ENCODE measurements at regions not wholly inside any gene's neighbourhood (a gene's known extent, or its start where the extent isn't known, plus 50 kb on each side); places are given as distances from the start of the nearest gene placed in this dataset.

DNA sequence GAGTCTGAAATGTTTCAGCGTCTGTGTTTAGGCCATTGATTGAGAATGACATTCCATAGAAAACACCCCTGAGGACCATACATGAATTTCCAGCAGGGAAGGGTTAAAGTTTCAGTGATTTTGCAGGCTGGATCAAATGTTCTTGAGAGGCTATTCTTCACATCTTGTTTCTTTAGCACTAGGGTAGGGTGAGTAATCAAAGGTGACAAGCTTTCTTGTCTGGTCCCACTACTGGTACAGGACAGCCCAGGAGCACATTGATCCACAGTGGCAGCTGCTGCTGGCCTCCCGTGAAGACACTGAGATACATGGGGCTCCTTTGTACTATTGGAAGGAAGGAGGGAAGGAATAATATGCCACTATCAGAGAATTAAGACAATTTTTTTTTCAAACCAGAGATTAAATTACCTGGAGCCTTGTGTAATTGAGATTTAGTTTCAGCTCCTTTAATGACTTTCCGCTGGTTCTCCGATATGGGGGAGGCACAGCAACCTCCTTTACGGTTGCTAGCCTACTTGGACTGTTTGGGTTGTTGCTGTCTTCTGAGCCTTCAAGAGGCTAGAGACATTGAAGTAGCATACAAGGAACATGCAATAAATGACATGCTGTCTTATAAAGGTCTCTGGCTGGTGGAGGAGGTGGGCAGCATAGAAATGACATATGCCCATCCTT, 368.9 kb downstream of the SOX11 start:
- Histone ChIP-seq H3K27ac (ENCODE audit: low read depth, low read length) (no peak overlapping the region), H3K4me2 (ENCODE audit: insufficient read depth in 1 of 2, low read depth in 2 of 2, low read length in 2 of 2) (no peak overlapping the region), H2BK15ac (ENCODE audit: low read length) (no peak overlapping the region), H2BK20ac (ENCODE audit: low read length) (no peak overlapping the region), H3K79me2 (ENCODE audit: control insufficient read depth in 1 of 2, insufficient read depth in 2 of 2, low read length in 2 of 2) (no peaks in the 10 kb centered on the region), H3K9ac (replicated peaks in 1 of 4; ENCODE audit: extremely low read depth in 1 of 4, low read depth in 3 of 4, low read length in 3 of 4) (no peak overlapping the region), H3K18ac (ENCODE audit: extremely low read depth, low read length) (no peak overlapping the region), H4K8ac (ENCODE audit: extremely low read depth, insufficient read depth, low read length) (no peak overlapping the region), H3K56ac (replicated peaks; ENCODE audit: insufficient read length, low read depth, low read length) (no peak overlapping the region), H2BK12ac (ENCODE audit: low read depth, low read length) (no peak overlapping the region), H4K5ac (ENCODE audit: insufficient read length, low read depth, low read length) (no peak overlapping the region), H3K36me3 (ENCODE audit: control insufficient read depth in 2 of 4, insufficient read depth in 4 of 4, low read length in 3 of 4) (no peaks in the 10 kb centered on the region), H2BK120ac (replicated peaks; ENCODE audit: low read depth, low read length) (no peak overlapping the region), H2AFZ (ENCODE audit: low read length) (no peak overlapping the region), H4K91ac (replicated peaks; ENCODE audit: insufficient read length, low read length) (no peak overlapping the region), H3K23me2 (ENCODE audit: low read depth, low read length) (no peaks in the 10 kb centered on the region; the same call in 1 of the 2 replicates), H3K4me1 (replicated peaks in 1 of 4; ENCODE audit: control insufficient read depth in 3 of 4, insufficient read depth in 4 of 4, low read length in 3 of 4) (peaks cover 0 to 5% (median 0%) of the 10 kb centered on the region in 4 experiments; a peak in 2 of 7 replicates), H3K4me3 (ENCODE audit: extremely low read depth in 1 of 4, insufficient read depth in 2 of 4, low read depth in 3 of 4, low read length in 4 of 4) (no peak overlapping the region), H4K20me1 (replicated peaks in 1 of 2; ENCODE audit: control insufficient read depth in 1 of 2, insufficient read depth in 2 of 2, low read length in 2 of 2) (no peaks in the 10 kb centered on the region), H3K23ac (ENCODE audit: insufficient read length) (no peak overlapping the region), H2AK5ac (ENCODE audit: low read depth, low read length) (no peak overlapping the region), H3K79me1 (ENCODE audit: low read depth, low read length) (no peaks in the 10 kb centered on the region), H3K9me3 (ENCODE audit: insufficient read depth in 2 of 2, low read depth in 1 of 2, low read length in 1 of 2) (no peaks in the 10 kb centered on the region), H2BK5ac (ENCODE audit: low read depth, low read length) (no peak overlapping the region), H3K27me3 (replicated peaks in 1 of 4; ENCODE audit: control insufficient read depth in 3 of 4, extremely low read depth in 1 of 4, insufficient read depth in 3 of 4, low read length in 3 of 4) (no peaks in the 10 kb centered on the region; a peak in 1 of 7 replicates), H3K4ac (replicated peaks; ENCODE audit: insufficient read length, low read depth, low read length) (no peak overlapping the region), H3K14ac (ENCODE audit: insufficient read length) (no peak overlapping the region)
- ChIA-PET POLR2A (ENCODE audit: partially characterized antibody) (no interaction called here), CTCF (ENCODE audit: partially characterized antibody) (interaction anchor here (0.9 to 1.1 kb wide), 2 partner anchors 10 to 20 kb away, joined by 3 read pairs; no protein-coding TSS in a partner anchor)
- WGBS, 2 experiments (ENCODE audit: extremely low coverage in 1 of 2, insufficient coverage in 1 of 2, insufficient read length in 1 of 2, insufficient replicate concordance in 2 of 2, low coverage in 1 of 2, low lambda C conversion rate in 2 of 2, missing lambda C conversion rate in 1 of 2) = 95% methylated on average over 5 of the region's 5 CpGs; no CpG with 5 or more reads in 1 of the 2 experiments
- no peak for DNase-seq (ENCODE audit: low read depth in 1 of 2, low spot score in 2 of 2)
- FAIRE-seq = no peak
- no peak for TF ChIP-seq TEAD4 (IDR thresholded peaks at IDR 0.05; ENCODE audit: low read depth, low read length)
- TF ChIP-seq MAFK (IDR thresholded peaks at IDR 0.05; ENCODE audit: low read depth, low read length) = no peak
- TF ChIP-seq NANOG (IDR thresholded peaks at IDR 0.05; ENCODE audit: insufficient read depth, low read depth, low read length, poor library complexity, severe bottlenecking) = no peak

All from H1 (cell line).